Renal cortical epithelial cell (primary cell): ENCODE measurements at regions not wholly inside any gene's neighbourhood (a gene's known extent, or its start where the extent isn't known, plus 50 kb on each side); places are given as distances from the start of the nearest gene placed in this dataset.

Experiments used
- DNase-seq: peaks from one replicate; pipeline ENCODE4 v3.0.0-alpha.2; 2011; ENCODE audit warnings: low read depth

- no peak for DNase-seq
Observed at GRCh38 chr3:88573472-88573871, 423.7 kb downstream of the C3orf38 start.

GRCh38 chr3:88574146-88574545 is 424.4 kb downstream of the C3orf38 start:
- DNase-seq = no peak

- no peak for DNase-seq
Observed at GRCh38 chr3:88584451-88584850, 434.7 kb downstream of the C3orf38 start.

GRCh38 chr3:88586121-88586640 is 436.4 kb downstream of the C3orf38 start:
- no peak for DNase-seq

DNA sequence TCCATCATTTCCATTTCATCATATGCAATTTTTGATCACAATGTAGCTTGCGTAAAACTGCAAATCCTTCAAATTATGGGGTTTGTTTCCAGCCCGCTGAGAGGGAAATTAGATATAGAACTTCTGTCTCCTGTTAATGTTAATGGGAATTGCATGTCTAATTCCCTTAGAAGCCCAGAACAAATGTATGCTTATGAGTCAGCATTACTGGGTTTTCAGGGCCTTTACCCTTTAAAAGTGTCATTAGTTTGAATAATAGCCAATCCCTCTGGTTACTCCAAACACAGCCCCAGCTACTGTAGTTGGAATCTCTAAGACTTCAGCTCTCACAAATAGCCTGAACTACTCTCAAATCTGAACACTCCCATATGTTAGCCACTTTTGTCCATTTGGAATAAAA is 439.4 kb downstream of the C3orf38 start:
- DNase-seq = no peak

- no peak for DNase-seq
Observed at GRCh38 chr3:88595026-88595425, 445.3 kb downstream of the C3orf38 start.

GRCh38 chr3:88596451-88596850 is 446.7 kb downstream of the C3orf38 start:
- no peak for DNase-seq

GRCh38 chr3:88610820-88611219 is 461.1 kb downstream of the C3orf38 start:
- DNase-seq = no peak

DNA sequence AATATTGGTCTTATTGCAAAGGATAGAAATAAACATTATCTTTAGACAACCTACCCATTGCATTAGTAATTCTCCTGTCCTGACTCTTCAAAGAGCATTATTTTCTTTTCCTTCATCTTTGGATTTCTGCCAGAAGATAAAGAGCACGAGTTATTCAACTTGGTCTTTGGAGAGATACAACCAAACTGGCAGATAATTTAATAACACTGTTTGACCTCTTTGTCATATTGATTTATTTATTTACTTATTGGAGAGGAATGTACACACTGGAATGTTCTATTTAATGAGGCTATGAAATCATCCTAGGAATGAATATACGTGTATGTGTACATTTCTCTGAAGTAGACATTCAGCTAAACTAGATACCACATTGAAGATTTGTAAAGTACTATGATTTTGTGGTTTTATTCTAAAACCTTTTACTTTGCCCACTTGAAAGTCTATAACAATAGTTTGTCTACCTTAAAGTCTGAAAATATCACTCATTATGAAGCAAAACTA is 462.1 kb downstream of the C3orf38 start:
- DNase-seq = no peak

- DNase-seq = no peak
Observed at GRCh38 chr3:88616413-88616812, 466.7 kb downstream of the C3orf38 start.

DNA sequence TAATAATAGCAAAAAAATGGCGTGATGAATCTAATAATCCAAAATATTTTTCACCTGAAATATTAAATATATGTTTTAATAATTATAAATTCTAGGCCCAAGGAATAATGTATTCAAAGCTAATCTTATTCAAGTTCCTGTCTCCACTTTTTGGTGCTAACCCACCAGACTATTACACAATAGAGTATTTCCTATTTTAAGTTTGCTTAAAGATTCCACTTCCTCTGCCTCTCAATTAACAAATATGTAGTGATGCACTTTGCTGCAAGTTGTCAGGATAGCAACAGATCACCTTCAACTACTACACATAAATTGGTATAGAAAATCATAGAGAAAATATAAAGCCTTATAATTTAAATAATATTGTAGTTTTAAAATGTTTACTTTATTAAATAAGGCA is 467.5 kb downstream of the C3orf38 start:
- DNase-seq = no peak

DNA sequence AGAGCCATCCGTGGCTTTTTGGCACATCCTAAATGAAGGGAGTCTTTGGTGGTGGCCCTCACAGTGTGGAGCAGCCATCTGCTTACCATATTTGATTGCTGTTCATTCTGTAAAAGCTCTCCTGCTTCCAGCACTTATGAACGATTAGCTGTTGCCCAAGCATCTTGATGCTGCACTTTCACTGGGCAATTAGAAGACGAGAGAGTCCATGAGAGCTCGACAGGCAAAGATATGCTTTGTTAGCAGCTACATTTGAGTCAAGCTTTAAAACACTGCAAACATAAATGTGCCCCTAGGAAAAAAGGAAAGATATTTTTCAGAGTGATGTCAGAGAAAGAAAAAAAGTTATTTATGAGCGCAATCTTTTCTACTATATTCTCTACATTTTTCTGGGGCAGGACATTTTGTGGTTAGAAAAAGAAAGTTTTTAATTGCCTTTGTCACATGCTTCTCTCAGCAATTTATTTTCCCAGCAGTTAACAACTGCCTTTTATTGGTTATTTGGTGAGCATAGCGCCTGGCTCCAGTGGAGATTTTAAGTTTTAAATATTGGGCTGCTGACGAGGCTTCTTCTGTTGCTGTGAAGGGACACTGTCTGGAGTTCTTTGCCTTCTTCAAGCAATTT is 468.4 kb downstream of the C3orf38 start:
- DNase-seq = no peak

GRCh38 chr3:88621586-88621985 is 471.8 kb downstream of the C3orf38 start:
- no peak for DNase-seq

DNA sequence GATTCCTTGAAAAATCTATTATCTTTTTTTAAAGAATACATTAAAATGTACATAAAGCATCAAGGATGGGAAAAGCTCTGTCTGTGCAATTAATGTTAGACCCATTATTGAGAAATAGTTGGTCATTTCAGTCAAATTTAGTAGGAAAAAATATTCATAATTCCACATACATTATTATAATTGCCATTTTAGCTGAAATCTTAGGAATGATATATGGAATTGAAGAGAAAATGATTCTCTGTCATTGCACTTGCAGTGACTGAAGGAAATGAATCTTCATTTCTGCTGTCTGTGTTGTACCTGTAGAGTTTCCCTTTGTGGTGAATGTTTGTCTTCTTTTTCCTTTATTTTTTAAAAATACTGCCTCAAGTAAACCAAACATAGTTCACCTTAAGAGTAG is 473.9 kb downstream of the C3orf38 start:
- no peak for DNase-seq

- no peak for DNase-seq
Observed at GRCh38 chr3:88626456-88627120, 476.8 kb downstream of the C3orf38 start.

- no peak for DNase-seq
Observed at GRCh38 chr3:88628901-88629300, 478.5 kb upstream of the EPHA3 start.

DNA sequence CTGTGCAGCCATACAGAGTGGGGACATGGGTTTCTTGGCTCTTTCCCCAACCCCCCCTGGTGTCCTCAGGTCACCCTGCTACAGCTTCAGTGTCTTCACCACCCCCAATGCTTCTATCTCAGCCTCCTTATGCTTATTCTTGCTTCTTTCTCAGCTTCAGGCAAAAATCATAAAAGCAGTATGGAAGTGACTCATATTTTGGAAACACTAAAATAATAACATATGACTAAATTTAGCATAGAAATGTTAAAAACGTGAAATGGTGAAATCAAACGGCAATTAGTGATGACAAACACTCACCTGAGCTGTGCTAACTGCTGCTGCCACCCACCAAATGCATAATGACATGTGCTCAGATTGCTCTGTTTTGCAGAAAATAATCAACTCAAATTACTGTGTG is 475.2 kb upstream of the EPHA3 start:
- no peak for DNase-seq

DNA sequence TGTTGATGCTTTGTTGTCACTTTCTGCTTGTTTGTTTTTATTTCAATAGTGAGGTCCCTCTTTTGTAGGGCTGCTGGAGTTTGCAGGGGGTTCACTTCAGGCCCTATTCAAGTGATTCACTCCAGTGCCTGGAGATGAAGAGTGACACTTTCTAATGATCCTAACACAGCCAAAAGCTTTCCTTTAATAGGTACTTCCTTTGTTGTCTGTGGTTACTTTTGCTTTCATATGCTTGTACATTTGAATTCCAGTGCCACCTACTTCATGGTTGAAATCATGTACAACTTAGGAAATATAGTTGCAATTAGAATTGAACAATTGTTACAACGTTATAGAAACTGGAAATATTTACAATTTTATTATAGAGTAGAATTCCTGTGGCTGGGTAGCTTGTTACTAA is 466.8 kb upstream of the EPHA3 start:
- DNase-seq = no peak

- no peak for DNase-seq
Observed at GRCh38 chr3:88641033-88641604, 466.3 kb upstream of the EPHA3 start.

DNA sequence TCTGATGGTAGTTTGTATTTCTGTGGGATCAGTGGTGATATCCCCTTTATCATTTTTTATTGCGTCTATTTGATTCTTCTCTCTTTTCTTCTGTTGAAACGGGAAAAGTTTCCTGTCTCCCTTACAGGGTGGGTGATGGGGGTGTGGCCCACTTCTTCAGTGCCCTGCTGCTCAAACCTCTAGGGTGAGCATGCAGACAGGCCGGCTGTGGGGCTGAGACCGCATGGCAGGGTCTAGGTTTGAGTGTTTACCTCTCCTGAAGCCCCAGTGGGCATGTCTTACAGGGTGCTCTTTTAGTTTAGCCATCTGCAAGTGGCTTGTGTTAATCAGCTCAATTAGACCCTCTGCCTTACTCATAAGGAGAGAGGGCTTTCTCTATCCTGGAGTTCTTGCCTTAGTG is 450.0 kb upstream of the EPHA3 start:
- no peak for DNase-seq

DNA sequence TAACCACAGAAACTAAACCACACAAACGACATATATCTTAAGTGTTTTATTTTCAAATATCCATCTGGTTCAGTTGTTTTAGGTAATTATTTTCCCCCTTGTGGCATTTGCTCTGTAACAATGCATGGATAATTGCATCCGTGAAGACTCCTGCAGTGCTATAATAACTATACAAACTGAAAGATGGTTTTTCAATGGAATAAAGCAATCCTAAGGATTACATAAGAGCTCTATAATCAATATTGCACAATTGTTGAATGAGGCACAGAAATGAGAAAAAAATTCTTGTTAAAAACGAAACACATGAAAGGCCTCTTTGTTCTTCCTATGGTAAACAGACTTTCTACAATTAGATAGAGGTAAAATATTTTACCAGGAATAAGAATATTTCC is 446.0 kb upstream of the EPHA3 start:
- DNase-seq = no peak

GRCh38 chr3:88668180-88668579 is 439.2 kb upstream of the EPHA3 start:
- no peak for DNase-seq

- DNase-seq = no peak
Observed at GRCh38 chr3:88671573-88671972, 435.8 kb upstream of the EPHA3 start.
